ENCODE measurements at regions not wholly inside any gene's neighbourhood (a gene's known extent, or its start where the extent isn't known, plus 50 kb on each side); places are given as distances from the start of the nearest gene placed in this dataset.
"Not testable (repeated sequence)": the region's sequence is repeated elsewhere in the genome, so short reads cannot be mapped to it uniquely, and the experiment has no call there.

- no peaks in the 10 kb centered on the region for H3K9me3 ChIP-seq (ENCODE audit: control insufficient read depth, low read length)
Measured at GRCh38 chr5:101751105-101751504, 545.0 kb downstream of the SLCO4C1 start.

DNA sequence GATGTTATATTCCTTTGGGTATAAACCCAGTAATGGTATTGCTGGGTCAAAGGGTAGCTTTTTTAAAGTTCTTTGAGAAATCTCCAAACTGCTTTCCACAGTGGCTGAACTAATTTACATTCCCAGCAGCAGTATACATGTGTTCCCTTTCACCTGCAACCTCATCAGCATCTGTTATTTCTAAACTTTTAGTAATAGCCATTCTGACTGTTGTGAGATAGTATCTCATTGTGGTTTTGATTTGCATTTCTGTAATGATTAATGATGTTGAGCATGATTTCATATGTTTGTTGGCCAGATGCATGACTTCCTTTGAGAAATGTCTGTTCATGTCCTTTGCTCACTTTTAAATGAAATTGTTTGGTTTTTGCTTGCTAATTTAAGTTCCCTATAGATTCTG is 553.1 kb downstream of the SLCO4C1 start:
- not testable (repeated sequence) for H2AFZ ChIP-seq; H3K4me2 ChIP-seq (ENCODE audit: low read length); H3K9me3 ChIP-seq (ENCODE audit: control insufficient read depth, low read length); H3K4me1 ChIP-seq; H3K27me3 ChIP-seq (ENCODE audit: control insufficient read depth, insufficient read depth, low read length); H3K27ac ChIP-seq; H3K4me3 ChIP-seq (ENCODE audit: low read depth, low read length); H3K9ac ChIP-seq; H3K79me2 ChIP-seq; H3K36me3 ChIP-seq (ENCODE audit: control insufficient read depth, insufficient read depth, low read length)

More at GRCh38 chr5:101751105-101751504, 545.0 kb downstream of the SLCO4C1 start:
- TF ChIP-seq CTCF (IDR thresholded peaks at IDR 0.05) = no peak
- H3K9ac ChIP-seq = no peak overlapping the region
- no peak overlapping the region for H3K4me2 ChIP-seq (ENCODE audit: low read length)
- H3K36me3 ChIP-seq (ENCODE audit: control insufficient read depth, insufficient read depth, low read length) = no peaks in the 10 kb centered on the region
- H3K4me1 ChIP-seq = no peaks in the 10 kb centered on the region
- no peak overlapping the region for H3K4me3 ChIP-seq (ENCODE audit: low read depth, low read length)
- no peaks in the 10 kb centered on the region for H3K79me2 ChIP-seq
- H3K27ac ChIP-seq = no peak overlapping the region
- no peak overlapping the region for H2AFZ ChIP-seq
- no peaks in the 10 kb centered on the region for H3K27me3 ChIP-seq (ENCODE audit: control insufficient read depth, insufficient read depth, low read length)

GRCh38 chr5:101728933-101729332 is 567.2 kb downstream of the SLCO4C1 start:
- Histone ChIP-seq H3K4me1 (no peaks in the 10 kb centered on the region), H3K79me2 (no peaks in the 10 kb centered on the region), H3K9me3 (ENCODE audit: control insufficient read depth, low read length) (no peaks in the 10 kb centered on the region), H2AFZ (no peak overlapping the region), H3K27ac (no peak overlapping the region), H3K27me3 (ENCODE audit: control insufficient read depth, insufficient read depth, low read length) (no peaks in the 10 kb centered on the region), H3K9ac (no peak overlapping the region), H3K4me2 (ENCODE audit: low read length) (no peak overlapping the region), H3K36me3 (ENCODE audit: control insufficient read depth, insufficient read depth, low read length) (no peaks in the 10 kb centered on the region), H3K4me3 (ENCODE audit: low read depth, low read length) (no peak overlapping the region)
- no peak for TF ChIP-seq CTCF (IDR thresholded peaks at IDR 0.05)

DNA sequence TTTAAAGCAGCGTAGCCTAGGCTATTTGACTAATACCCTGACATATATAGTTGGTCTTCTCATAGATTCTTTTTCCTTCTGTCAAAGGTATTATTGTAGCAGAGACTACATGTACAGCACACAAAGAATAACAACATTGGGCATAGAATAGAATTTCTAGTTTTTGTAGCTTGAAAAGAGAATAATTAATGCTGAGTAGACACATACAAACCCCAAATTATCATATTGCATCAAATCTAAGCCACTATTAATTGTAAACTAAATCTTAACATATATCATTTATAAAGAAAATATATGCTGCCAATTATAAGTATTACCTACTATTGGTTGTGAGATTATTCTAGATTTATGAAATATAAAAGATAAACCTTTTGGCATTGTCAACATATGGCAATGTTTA is 574.5 kb downstream of the SLCO4C1 start:
- no peak overlapping the region for H3K4me3 ChIP-seq (ENCODE audit: low read depth, low read length)
- no peak overlapping the region for H2AFZ ChIP-seq
- no peaks in the 10 kb centered on the region for H3K27me3 ChIP-seq (ENCODE audit: control insufficient read depth, insufficient read depth, low read length)
- TF ChIP-seq CTCF (IDR thresholded peaks at IDR 0.05) = no peak
- H3K9ac ChIP-seq = no peak overlapping the region
- H3K79me2 ChIP-seq = no peaks in the 10 kb centered on the region
- H3K9me3 ChIP-seq (ENCODE audit: control insufficient read depth, low read length) = no peaks in the 10 kb centered on the region
- no peaks in the 10 kb centered on the region for H3K36me3 ChIP-seq (ENCODE audit: control insufficient read depth, insufficient read depth, low read length)
- no peak overlapping the region for H3K4me2 ChIP-seq (ENCODE audit: low read length)
- H3K4me1 ChIP-seq = no peaks in the 10 kb centered on the region
- no peak overlapping the region for H3K27ac ChIP-seq

- no peak overlapping the region for H2AFZ ChIP-seq
- H3K36me3 ChIP-seq (ENCODE audit: control insufficient read depth, insufficient read depth, low read length) = no peaks in the 10 kb centered on the region
- H3K4me2 ChIP-seq (ENCODE audit: low read length) = no peak overlapping the region
- no peak overlapping the region for H3K27ac ChIP-seq
- H3K4me1 ChIP-seq = no peaks in the 10 kb centered on the region
- H3K9me3 ChIP-seq (ENCODE audit: control insufficient read depth, low read length) = no peaks in the 10 kb centered on the region
- H3K27me3 ChIP-seq (ENCODE audit: control insufficient read depth, insufficient read depth, low read length) = no peaks in the 10 kb centered on the region
- H3K79me2 ChIP-seq = no peaks in the 10 kb centered on the region
- H3K4me3 ChIP-seq (ENCODE audit: low read depth, low read length) = no peak overlapping the region
- no peak for TF ChIP-seq CTCF (IDR thresholded peaks at IDR 0.05)
- no peak overlapping the region for H3K9ac ChIP-seq
Measured at GRCh38 chr5:101720033-101720432, 576.1 kb downstream of the SLCO4C1 start.
